ENCODE measurements at regions not wholly inside any gene's neighbourhood (a gene's known extent, or its start where the extent isn't known, plus 50 kb on each side); places are given as distances from the start of the nearest gene placed in this dataset.

DNA sequence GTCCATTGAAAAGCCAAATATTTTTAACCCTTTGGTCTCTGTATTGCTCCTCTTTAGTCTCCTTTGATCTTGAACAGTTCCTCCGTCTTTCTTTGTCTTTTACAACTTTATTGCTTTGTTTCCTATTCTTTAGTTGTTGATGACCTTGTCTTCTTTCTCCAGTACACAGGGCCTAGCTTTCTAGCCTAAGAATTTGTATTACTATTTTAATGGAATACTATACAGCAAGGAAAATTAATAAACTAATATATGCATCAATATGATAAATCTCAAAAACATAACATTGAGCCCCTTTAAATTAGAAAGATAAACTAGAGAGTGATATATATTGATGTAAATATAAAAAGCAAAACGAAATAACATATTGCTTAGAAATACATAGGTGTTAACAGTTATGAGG, 88.7 kb downstream of the NR1D2 start:
- DNase-seq, result no peak
- Mint-ChIP-seq H3K36me3 (no peaks in the 10 kb centered on the region), H3K4me3 (no peak overlapping the region), H3K27ac (no peak overlapping the region), H3K4me1 (no peaks in the 10 kb centered on the region), H3K9me3 (peaks cover 7% of the 10 kb centered on the region), H3K27me3 (peaks cover 4% of the 10 kb centered on the region)

- peaks cover 4% of the 10 kb centered on the region for H3K27me3 Mint-ChIP-seq
- H3K4me3 Mint-ChIP-seq, result no peak overlapping the region
- no peak for DNase-seq
- H3K27ac Mint-ChIP-seq, result no peak overlapping the region
- H3K9me3 Mint-ChIP-seq, result peaks cover 7% of the 10 kb centered on the region
- H3K36me3 Mint-ChIP-seq, result no peaks in the 10 kb centered on the region
- H3K4me1 Mint-ChIP-seq, result no peaks in the 10 kb centered on the region
Measured at GRCh38 chr3:24034464-24034863, 89.4 kb downstream of the NR1D2 start.

GRCh38 chr3:24037971-24038370, 92.9 kb downstream of the NR1D2 start:
- no peaks in the 10 kb centered on the region for H3K36me3 Mint-ChIP-seq
- no peak overlapping the region for H3K27ac Mint-ChIP-seq
- peaks cover 7% of the 10 kb centered on the region for H3K9me3 Mint-ChIP-seq
- H3K4me1 Mint-ChIP-seq, result no peaks in the 10 kb centered on the region
- no peak overlapping the region for H3K4me3 Mint-ChIP-seq
- no peaks in the 10 kb centered on the region for H3K27me3 Mint-ChIP-seq
- no peak for DNase-seq

DNA sequence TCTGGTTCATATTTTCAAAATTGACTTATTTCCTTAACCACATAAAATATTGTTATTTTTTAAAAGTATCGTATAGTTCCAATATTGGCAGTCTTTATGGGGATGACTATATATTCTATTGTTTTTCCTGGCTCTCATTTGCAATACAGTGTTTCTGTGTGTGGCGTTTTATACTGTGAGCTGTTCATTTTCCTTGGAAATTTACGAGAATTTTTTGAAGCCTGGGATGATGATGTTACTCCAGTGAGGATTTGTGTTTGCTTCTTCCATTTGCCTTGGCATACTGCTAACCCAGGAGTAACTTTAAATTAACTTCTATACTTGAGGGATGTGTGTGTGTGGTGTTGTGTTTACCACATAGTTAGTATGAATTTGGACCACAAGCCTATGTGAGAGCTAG, 95.2 kb downstream of the NR1D2 start:
- H3K27ac Mint-ChIP-seq, result no peak overlapping the region
- no peaks in the 10 kb centered on the region for H3K36me3 Mint-ChIP-seq
- DNase-seq, result no peak
- no peaks in the 10 kb centered on the region for H3K4me1 Mint-ChIP-seq
- H3K4me3 Mint-ChIP-seq, result no peak overlapping the region
- H3K27me3 Mint-ChIP-seq, result no peaks in the 10 kb centered on the region
- H3K9me3 Mint-ChIP-seq, result no peaks in the 10 kb centered on the region

- H3K9me3 Mint-ChIP-seq, result no peaks in the 10 kb centered on the region
- no peak overlapping the region for H3K4me3 Mint-ChIP-seq
- H3K27me3 Mint-ChIP-seq, result no peaks in the 10 kb centered on the region
- no peaks in the 10 kb centered on the region for H3K36me3 Mint-ChIP-seq
- H3K27ac Mint-ChIP-seq, result no peak overlapping the region
- DNase-seq, result no peak
- no peaks in the 10 kb centered on the region for H3K4me1 Mint-ChIP-seq
Measured at GRCh38 chr3:24042174-24043059, 97.3 kb downstream of the NR1D2 start.

- Mint-ChIP-seq H3K9me3 (no peaks in the 10 kb centered on the region), H3K4me3 (no peak overlapping the region), H3K4me1 (peaks cover 7% of the 10 kb centered on the region)
Measured at GRCh38 chr3:24043168-24043567, 98.1 kb downstream of the NR1D2 start.

GRCh38 chr3:24043985-24044384, 98.9 kb downstream of the NR1D2 start:
- H3K27ac Mint-ChIP-seq, result no peak overlapping the region
- H3K4me1 Mint-ChIP-seq, result peaks cover 8% of the 10 kb centered on the region
- H3K36me3 Mint-ChIP-seq, result no peaks in the 10 kb centered on the region
- H3K4me3 Mint-ChIP-seq, result no peak overlapping the region
- no peaks in the 10 kb centered on the region for H3K27me3 Mint-ChIP-seq
- no peak for DNase-seq
- no peaks in the 10 kb centered on the region for H3K9me3 Mint-ChIP-seq

More at GRCh38 chr3:24043168-24043567, 98.1 kb downstream of the NR1D2 start:
- no peak overlapping the region for H3K27ac Mint-ChIP-seq
- no peaks in the 10 kb centered on the region for H3K36me3 Mint-ChIP-seq
- no peaks in the 10 kb centered on the region for H3K27me3 Mint-ChIP-seq
- DNase-seq, result no peak

DNA sequence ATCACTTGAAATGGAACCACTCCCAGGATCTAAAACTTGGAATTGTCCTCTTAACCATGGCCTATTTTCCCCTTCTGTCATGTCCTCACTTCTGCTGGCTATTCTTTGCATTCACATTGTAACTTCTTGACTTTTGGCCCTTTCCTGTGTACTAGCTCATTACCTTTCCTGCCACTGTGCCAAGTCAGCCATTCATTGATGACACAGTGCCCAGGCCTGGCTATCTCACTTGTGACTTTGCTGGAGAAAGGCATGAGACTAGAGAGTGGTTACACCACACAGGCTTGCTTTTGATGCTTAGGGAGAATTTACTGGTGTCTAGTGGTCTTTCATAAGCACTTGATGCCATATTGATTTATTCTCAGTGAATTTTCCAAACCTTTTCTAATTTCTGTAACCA, 101.1 kb downstream of the NR1D2 start:
- no peak overlapping the region for H3K4me3 Mint-ChIP-seq
- no peak overlapping the region for H3K27ac Mint-ChIP-seq
- H3K9me3 Mint-ChIP-seq, result no peaks in the 10 kb centered on the region
- DNase-seq, result no peak
- H3K4me1 Mint-ChIP-seq, result peaks cover 8% of the 10 kb centered on the region
- H3K27me3 Mint-ChIP-seq, result no peaks in the 10 kb centered on the region
- H3K36me3 Mint-ChIP-seq, result no peaks in the 10 kb centered on the region

DNA sequence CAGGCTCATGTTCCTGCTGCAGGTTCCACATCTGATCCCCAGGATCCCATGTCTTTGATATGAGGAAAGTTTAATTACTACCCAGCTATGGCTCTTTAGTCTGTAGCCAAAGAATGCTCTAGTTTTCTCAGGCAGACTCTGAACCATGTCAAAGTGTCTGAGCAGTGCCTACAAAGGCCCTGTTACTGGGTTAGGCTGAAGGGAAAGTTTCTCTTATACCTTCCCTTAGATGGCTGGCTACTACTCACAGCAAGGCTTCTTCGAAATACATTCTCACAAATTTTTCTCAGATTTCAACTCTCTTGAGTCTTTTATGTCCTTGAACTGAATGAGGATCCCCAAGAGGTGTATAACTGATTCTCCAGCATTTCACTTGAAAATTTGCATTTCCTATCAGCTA, 102.4 kb downstream of the NR1D2 start:
- Mint-ChIP-seq H3K36me3 (no peaks in the 10 kb centered on the region), H3K9me3 (no peaks in the 10 kb centered on the region), H3K27ac (peak overlapping the region; percentile 38), H3K4me1 (peaks cover 8% of the 10 kb centered on the region), H3K4me3 (no peak overlapping the region), H3K27me3 (no peaks in the 10 kb centered on the region)
- no peak for DNase-seq

- Mint-ChIP-seq H3K27me3 (no peaks in the 10 kb centered on the region), H3K36me3 (no peaks in the 10 kb centered on the region), H3K27ac (no peak overlapping the region), H3K4me1 (peaks cover 8% of the 10 kb centered on the region), H3K9me3 (no peaks in the 10 kb centered on the region), H3K4me3 (no peak overlapping the region)
- DNase-seq, result no peak
Measured at GRCh38 chr3:24048843-24049242, 103.8 kb downstream of the NR1D2 start.

GRCh38 chr3:24052446-24052845, 107.4 kb downstream of the NR1D2 start:
- Mint-ChIP-seq H3K27ac (no peak overlapping the region), H3K27me3 (no peaks in the 10 kb centered on the region), H3K9me3 (no peaks in the 10 kb centered on the region), H3K4me3 (no peak overlapping the region), H3K4me1 (peaks cover 8% of the 10 kb centered on the region), H3K36me3 (no peaks in the 10 kb centered on the region)
- DNase-seq, result no peak

GRCh38 chr3:24058940-24059705, 114.0 kb downstream of the NR1D2 start:
- Mint-ChIP-seq H3K27ac (no peak overlapping the region), H3K4me1 (no peaks in the 10 kb centered on the region), H3K36me3 (no peaks in the 10 kb centered on the region), H3K27me3 (peaks cover 6% of the 10 kb centered on the region), H3K9me3 (no peaks in the 10 kb centered on the region), H3K4me3 (no peak overlapping the region)
- DNase-seq, result no peak

DNA sequence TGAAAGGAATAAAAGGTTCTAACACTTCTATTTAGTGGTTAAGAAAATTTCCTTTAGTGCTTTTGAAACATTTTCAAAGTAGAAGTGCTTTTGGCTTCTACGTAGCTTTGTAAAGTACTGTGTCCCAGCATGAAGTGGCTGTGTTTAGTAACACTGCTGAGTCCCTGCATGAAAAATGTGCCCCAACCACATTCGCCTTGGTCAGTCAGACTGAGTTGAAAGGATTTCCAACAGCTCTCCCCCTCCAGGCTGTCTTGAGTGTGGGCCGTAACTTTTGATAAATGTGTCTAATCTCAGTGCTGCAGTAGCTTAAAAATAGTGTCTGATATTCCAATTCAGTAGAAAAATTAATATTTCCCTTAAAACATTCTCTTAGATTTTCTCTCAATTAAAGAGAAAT, 115.0 kb downstream of the NR1D2 start:
- H3K27ac Mint-ChIP-seq, result no peak overlapping the region
- peaks cover 6% of the 10 kb centered on the region for H3K27me3 Mint-ChIP-seq
- no peaks in the 10 kb centered on the region for H3K4me1 Mint-ChIP-seq
- H3K4me3 Mint-ChIP-seq, result no peak overlapping the region
- no peaks in the 10 kb centered on the region for H3K36me3 Mint-ChIP-seq
- no peaks in the 10 kb centered on the region for H3K9me3 Mint-ChIP-seq
- no peak for DNase-seq

DNA sequence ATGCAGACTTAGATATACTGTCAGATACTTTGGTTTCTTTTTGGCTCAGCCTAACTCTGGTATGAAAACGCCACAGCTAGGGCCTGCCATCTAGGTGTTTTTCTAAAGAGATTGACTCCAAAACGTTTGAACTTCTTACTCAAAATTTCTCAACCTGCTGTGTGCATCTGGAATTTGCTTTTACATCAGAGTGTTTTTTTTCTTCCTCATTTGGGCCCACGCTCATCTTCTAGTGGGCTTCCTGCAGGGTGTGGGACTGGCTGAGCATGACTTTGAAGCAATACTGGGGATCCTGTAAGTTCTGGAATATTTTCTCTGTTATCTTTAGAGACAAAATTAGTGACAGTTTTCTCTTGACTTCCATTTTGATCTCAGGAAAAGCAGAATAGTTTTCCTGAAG, 117.8 kb downstream of the NR1D2 start:
- Mint-ChIP-seq H3K27ac (no peak overlapping the region), H3K4me1 (no peaks in the 10 kb centered on the region), H3K4me3 (no peak overlapping the region), H3K36me3 (no peaks in the 10 kb centered on the region), H3K27me3 (peaks cover 3% of the 10 kb centered on the region), H3K9me3 (no peaks in the 10 kb centered on the region)
- DNase-seq, result no peak

Data from activated naive CD8-positive, alpha-beta T cell treated with anti-CD3 and anti-CD28 coated beads for 36 hours (primary cell).